Retina (tissue), 1 donor: ENCODE measurements at regions not wholly inside any gene's neighbourhood (a gene's known extent, or its start where the extent isn't known, plus 50 kb on each side); places are given as distances from the start of the nearest gene placed in this dataset.

Experiments
- DNase-seq: peaks from one replicate; pipeline ENCODE4 v3.0.0-alpha.2; 2016

DNA sequence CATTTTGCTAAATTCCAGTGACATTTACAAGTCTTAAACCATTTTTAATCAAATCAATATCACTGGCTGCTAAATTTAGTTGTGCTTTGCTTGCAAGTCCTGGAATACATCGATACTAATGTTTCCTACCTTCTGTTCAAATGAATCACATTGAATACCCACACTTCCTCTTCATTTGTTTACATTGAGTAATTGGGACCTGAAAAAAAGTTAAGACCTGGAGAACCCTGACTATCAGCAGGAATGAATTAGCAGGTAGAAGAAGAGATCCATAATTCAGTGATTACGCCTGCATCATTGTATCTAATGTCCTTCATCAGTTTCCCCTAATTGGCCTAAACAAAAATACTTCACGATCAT is 369.3 kb downstream of the ETNK1 start:
- no peak for DNase-seq

DNA sequence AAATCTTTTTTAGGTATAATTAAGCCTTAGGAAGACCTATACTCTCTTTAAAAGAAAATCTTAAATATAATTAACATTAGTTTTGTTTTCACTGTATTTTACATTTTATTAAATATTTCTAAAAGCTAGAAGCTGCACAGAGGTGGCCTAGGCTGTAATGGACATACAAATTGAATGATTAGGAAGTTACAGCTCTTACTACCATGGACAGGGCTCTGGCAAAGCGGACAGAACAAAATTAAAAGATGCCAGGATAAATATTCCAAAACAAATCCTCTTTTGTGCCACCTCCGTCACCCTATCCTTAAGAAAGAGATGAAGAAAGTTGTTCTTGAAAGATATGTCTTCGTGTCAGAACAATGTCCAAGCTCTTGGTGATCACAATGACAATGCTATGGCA is 376.5 kb downstream of the ETNK1 start:
- DNase-seq, result no peak

DNA sequence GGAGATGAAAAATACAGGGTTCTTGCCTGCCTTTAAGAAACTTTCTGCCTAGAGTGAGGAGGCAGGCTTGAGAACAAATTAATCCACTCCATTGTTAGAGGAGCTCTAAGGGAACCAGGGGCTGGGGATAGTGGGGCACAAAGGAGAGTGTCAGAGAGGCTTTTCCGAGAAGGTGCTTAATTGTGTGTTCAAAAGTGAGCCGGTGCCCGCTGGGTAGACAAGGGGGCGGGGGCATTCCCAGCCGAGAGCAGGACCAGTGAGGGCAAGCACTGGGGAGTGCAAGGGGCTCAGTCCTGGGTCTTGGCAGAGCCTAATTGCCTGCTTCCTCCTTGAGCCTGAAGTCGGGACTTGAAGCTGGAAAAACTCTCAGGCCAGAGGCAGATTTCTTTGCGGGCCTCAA is 377.4 kb downstream of the ETNK1 start:
- DNase-seq, result no peak

DNA sequence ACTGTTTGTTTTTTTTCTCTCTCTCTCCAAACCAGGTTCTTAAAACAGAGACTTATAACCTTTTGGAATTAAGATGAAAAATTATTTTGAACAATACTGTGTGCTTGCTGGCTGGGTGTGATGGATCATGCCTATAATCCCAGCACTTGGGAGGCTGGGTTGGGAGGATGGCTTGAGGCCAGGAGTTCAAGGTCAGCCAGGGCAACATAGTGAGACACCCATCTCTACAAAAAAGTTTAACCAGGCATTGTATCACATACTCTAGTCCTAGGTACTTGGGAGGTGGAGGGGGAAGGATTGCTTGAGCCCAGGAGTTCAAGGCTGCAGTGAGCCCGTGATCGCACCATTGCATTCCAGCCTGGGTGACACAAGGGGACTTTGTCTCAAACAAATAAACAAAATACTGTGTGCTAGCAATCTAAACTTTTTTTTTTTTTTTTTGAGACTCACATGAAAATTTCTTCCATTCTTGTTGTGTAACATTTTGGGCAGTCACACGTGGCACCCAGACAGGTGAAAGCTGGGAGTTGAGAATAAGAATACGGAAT is 379.6 kb downstream of the ETNK1 start:
- no peak for DNase-seq

DNA sequence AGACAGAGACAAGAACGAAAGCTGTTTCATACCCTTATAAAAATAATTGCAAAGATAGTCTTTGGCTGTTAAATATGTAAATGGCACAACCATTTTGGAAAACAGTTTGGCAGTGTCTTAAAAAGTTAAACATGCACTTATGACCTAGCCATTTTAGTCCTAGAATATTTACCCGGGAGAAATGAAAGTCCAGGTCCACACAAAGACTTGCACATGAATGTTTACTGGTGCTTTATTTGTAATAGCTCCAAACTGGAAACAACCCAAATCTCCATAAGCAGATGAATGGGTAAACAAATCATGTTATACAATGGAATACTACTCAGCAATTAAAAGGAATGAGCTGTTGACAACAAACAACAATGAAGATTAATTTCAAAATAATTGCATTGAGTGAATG is 380.4 kb downstream of the ETNK1 start:
- no peak for DNase-seq

DNA sequence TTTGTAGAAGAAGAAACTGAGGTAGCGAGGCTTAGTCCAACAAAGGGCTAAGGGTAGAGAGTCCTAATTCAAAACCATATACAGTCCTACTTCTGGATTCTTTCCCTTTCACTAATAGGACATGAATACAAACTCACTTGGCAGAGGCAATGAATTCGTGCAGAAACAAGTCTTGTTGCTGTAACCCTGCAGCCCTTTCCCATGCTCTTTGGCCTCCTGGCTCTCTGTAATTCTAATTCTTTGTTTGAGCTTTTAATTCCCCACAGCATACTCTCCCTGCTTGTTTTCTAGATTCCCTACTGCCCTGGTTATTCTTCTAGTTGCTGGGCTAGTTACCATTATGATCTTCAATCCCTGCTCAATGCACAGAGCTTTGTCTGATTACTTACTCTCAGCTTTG is 381.4 kb downstream of the ETNK1 start:
- DNase-seq, result no peak

DNA sequence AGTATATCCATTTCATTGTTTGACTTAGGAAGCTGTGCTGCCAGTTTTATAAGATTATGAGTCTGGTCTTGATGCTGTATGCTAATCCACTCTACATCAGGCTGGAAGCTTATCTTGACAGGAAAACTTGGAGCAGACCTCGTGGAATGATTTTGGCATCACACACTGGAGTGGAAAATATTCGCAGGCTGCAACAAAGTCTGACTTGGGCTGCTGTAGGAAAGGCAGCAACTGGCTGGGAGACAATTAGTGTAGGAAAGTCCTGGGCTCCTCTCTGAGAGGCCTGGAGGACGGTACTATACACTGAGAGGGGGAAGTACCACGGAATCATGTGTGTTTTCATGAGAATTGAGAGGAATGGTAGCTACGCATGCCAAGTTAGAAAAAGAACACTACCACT is 383.7 kb downstream of the ETNK1 start:
- no peak for DNase-seq

DNA sequence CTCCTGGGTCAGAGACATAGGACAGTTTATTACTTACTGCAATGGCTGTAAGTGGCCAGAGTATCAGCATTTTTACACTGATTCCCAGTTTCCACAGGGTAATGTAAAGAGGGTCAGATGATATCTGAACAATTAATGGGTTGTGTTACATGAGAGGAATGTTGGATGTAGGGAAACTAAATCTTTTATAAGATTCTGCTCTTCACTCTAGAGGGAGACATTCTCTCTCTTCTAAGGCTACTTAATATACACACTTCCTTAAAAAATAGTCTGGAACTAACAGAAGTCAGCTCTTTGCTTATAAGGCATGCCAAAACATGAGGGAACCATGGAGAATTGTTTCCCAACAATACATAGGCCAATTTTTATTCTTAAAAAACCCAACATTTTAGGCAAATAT is 389.8 kb downstream of the ETNK1 start:
- no peak for DNase-seq

DNA sequence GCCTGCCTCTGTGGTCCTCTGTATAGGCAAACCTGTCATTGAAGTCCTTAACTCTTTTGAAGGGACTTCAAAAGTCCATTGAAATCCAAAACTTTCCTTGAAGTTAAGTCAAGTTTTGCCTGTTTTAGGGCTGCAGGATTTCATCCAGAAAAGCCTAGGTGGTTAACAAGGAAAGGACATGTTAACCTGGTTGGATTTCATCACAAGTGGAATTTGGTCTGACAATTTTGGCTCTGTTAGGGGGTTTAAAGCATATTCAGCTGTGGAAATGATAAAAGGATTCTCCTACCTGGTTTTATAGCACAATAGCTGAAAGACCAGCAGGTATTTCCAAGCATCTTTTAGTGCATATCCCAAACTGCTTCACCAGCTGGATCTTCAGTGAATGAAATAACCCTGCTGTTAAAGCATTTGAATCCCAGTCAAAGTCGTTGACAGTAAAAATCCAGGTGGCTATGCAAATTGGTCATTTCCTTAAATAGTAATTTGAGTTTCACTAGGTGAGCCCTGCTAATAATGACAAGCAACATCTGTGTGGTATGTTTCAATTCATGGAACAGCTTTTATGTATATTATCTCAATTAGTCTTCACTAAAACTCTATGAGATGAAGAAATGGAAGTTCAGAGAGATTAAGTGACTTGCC is 400.5 kb downstream of the ETNK1 start:
- no peak for DNase-seq

DNA sequence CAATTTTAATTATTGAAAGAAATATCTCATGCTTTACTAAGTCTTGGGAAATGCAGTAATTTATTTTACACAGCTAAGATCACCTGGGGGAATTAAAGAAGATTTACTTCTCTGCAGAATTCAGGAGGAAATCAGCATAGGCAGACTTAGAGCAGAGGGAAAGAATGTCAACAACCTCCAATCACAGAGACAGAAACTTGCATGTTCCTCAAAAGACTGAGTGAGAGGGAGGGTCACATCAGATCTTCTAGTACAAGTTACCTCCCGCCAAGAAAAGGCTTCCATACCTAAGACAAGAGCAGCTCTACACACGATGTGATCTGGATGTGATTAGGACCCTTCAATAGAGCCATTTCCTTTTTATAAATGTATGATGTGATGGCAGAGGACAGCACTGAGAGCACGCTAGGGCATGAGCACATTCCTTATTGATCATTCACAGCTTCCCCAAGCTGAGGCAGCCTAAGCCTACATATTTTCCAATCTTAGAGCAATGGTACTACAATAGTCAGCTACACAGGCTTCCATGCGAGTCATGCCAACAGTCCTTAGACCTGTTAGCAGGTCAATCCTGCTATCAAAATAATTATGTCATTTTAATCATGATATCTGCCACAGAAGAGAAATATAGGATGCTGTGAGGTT is 403.3 kb downstream of the ETNK1 start:
- no peak for DNase-seq

DNA sequence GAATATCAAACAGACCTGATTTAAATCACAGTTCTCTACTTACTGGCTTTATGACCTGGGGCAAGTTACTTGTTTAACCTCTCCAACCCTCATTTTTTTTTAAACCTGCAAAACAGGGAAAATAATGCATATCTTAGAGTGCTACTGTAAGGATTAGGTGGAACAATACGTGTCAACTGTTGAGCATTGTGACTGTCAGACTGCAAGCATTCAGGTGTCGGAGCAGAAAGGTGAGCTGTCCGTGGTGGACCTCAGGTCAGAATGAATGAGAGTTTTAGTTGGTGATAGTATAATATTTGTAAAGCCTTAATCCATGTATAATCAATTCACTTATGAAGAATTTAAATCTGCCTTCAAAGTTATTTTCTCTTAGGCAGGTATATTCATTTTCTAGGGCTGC is 404.2 kb downstream of the ETNK1 start:
- DNase-seq, result no peak

DNA sequence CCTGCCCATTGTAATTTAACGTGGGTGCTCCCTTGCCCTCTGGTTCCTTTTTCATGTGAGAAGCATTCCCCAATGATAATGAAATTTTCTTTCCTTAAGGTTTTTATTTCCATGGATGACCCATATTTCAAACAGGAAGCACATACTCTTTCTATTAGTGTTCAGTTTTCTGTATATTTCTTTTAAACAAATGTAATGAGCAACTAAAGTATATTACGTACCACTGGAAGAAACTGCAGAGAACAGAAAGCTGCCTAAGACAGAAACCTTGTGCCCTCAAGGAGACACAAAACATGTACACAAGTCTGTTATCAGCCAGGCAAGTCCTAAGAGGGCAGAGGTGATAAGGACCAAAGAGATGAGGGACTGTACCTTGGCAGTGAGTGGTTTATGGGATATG is 414.9 kb downstream of the ETNK1 start:
- DNase-seq, result no peak

DNA sequence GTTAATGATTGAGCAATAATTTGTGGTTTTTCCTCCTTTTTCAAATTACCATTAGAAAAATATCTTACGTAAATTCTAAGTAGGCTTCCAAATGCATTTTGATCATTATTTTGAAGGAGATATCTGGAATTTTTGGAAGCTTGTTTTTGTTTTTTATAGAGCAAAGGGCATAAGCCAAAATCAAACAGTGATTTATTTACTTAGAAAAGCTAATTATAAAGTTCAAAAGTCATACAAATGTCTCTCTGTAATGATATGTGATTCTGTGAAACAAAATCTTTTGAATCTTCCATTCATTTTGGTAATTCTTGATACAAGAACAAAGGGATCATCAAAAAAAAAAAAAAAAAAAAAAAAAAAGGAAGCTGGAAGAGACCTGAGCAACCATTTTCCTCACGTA is 416.8 kb downstream of the ETNK1 start:
- no peak for DNase-seq

DNA sequence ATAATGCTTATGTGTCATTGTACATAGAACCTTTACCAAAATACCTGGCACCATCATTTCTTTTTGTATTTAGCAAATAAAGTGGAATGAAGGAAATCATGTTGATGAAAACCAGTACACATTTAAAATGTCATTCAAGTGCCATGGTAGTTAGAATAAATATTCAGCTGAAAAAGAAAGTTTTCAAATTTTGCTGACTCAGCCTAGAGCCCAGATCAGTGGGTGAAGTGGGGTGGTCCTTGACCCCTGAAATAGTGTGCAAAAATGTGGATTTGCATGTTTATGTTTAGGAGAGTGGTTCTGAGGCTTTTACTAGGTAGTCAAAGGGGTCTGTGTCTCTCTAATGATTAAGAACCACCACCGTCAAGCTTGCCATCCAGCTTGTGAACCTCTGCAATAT is 418.7 kb downstream of the ETNK1 start:
- no peak for DNase-seq

DNA sequence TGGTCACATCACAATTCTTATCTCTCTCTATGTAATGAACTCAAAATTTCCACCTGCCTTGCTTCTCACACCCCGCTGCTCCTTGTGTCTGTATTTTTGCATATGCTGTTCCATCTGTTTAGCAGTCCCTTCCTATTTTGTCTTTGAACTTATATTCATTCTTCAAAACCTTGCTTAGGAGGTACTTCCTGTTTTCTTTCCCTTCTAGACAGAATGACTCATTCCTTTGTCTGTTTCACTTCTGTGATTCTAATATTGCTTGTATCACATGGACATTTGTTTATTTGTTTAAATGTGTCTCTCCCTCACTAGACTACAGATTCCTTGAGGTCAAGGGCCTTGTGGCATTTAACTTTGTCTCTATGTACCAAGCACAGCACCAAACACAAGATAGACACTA is 424.2 kb downstream of the ETNK1 start:
- DNase-seq, result no peak

DNA sequence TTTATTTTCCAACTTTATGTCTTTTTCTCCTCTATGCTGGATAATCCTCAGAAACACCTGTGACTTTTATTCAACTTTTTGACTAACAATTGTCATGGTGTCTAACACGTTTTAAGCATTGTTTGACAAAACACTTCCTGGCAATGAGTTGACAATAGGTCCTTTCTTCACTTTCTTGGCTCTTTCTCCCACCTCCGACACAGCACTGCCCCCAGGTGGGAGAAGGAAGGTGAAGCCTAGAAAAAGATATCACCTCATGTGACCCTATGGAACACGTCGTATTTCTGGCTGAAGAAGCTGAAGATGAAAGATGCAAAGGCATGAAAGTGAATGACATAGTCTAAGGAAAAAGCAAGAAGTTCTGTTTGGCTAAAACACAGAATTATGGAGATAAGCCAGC is 430.0 kb downstream of the ETNK1 start:
- DNase-seq, result no peak

DNA sequence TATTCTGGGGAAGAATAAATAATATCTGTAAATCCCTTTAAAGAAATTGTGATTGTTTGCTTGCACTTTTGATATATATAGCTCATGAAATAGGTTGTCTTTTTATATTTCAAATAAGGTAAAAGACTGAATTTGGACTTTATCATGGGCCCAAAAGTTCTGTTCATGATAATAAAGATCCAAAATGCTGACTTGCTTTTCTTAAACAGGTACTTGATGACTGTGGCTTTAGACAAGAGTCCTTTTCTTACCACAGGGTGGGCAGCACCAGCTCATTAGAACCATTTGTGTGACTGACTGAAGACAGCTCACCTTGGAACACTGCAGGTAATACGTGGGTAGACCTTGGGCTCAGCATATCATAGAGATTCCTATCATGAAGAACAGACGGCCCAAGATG is 432.6 kb downstream of the ETNK1 start:
- DNase-seq, result no peak

DNA sequence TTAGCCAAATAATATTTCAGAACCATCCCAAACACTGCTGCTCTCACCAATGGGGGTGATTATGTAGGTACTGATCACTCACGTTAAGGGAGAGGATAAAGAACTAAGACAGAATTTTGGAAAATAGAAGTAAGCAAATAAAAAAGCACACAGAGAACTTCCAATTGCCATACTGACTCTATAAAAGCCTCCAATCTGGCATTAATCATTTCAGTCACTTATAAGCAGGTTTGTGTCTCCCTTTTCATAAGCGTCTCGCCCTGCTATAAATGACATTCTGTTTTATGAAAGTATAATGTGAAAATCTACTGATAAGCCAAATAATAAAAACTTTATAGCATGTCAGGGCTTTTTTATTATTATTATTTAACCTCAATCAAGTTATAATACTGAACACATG is 435.2 kb downstream of the ETNK1 start:
- DNase-seq, result no peak

DNA sequence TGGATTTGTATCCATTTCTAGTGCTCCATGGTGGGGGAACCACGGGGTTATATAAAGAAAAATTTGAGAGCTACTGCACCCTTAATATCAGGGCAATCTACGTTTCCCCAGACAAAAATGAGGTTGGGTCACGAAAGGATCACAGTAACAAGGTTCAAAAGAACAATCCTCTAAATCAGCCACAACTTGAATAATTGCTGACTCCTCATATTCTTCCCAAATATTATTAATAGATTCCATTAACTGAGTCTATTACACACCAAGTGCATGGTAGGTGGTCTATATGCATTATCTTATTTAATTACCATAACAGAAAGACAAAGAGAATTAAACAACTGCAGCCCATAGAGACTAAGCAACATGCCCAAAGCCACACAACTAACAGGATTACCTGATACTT is 438.2 kb downstream of the ETNK1 start:
- no peak for DNase-seq

DNA sequence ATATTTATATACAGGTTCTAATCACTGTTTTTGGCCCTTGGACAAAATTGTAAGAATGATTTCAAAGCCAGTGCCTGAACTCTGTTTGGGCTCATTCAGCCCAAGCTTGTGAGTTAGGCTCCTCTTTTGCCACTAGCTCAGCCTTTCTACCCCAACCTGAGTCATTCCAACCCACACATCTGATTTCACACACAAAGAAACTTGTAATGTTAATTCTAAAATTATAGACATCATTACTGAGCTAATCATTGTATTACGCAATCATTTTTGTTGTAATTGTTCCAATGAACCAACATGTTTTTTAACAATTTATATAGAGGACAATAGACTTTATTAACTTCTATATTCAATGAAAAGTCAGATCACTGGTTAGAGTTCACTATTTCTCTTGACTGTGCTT is 441.1 kb downstream of the ETNK1 start:
- no peak for DNase-seq

DNA sequence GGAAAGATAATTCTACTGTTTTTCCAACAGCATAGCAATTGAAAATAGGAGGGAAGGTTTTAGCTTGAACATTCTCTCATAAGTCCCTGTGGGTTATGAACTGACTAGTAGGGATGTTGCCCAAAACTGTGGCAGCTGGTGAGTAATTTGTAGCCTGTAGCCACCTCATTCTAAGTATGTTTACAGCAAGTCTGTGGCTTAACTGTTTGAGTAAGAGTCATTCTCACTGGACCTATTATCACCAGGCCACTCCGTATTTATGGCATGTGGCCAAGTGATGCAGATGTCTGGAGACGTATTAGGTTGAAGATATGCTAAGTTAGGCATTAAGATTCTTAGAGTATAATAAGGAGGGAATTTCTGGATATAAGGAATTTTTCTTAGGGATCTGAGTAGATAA is 458.3 kb downstream of the ETNK1 start:
- DNase-seq, result no peak

DNA sequence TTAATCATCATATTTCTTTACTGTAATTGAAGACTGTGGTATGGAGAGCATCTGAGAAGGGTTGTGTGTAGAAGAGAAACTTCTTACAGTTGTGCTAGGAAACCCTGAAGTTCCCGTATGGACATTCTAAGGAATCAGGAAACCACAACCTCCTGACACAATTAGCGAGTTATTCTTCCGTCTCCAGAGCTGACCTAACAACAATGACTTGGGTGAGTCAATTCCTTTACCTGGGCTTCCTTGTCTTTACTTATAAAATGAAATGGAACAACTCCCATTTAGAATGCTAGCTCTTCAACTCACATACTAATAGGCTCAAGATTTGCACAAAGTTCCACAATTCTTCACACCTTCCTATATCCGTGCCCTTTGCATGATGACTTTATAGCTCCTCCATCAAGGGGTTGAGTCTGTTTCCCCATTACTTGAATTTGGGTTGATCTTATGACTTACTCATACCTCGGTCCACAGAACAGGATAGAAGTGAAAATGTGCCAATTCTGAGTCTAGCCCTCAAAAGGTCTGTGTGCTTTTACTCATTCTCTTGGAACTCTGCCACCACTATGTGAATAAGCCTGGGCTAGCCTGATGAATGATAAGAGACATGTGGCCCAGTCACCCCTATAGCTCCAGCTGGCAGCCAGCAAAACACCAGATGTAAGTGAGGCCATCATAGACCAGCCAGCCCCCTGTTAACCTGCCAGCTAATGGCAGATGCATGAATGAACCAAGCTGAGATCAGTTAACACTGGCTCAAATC is 459.4 kb downstream of the ETNK1 start:
- no peak for DNase-seq

DNA sequence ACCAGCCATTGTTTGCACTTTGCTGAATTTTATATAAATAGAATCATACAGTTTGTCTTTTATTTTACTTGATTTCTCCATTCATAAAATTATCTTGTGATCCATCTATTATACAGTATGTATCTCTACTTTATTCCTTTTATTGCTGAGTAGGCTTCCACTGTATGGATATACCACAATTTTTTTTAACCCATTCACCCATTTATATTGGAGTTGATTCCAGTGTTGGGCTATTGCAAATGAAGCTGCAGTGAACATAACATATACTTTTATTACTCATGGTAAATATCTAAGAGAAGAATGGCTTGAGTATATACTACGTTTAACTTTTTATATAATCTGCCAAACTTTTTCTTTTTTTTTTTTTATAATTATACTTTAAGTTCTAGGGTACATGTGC is 463.6 kb downstream of the ETNK1 start:
- no peak for DNase-seq

DNA sequence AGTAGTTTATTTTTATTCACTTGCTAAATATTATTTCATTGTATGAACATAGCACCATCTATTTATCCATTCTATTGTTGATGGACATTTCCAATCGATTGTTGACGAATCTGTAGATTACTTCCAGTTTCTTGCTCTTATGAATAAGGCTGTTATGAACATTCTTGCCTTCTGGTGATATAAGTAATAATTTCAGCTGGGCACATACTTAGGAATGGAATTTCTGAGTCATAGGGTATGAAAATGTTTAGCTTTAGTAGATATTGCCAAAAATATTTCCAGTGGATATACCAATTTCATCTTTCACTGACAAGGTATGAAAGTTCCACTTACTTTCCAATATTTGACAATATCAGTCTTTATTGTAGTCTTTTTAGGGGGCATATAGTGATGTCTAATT is 468.5 kb downstream of the ETNK1 start:
- DNase-seq, result no peak
